GM12891 (cell line): ENCODE measurements at regions not wholly inside any gene's neighbourhood (a gene's known extent, or its start where the extent isn't known, plus 50 kb on each side); places are given as distances from the start of the nearest gene placed in this dataset.

Source experiments
- PAX5 ChIP-seq: IDR thresholded peaks from 2 replicates; pipeline ENCODE4 v1.6.1; 2011; ENCODE audit warnings: low read length, moderate library complexity, mild to moderate bottlenecking; ENCODE audit not compliant: insufficient read depth, severe bottlenecking
- POLR2A ChIP-seq: IDR thresholded peaks from 2 replicates; pipeline ENCODE4 v1.6.1; 2011; ENCODE audit warnings: low read depth, low read length, control low read depth
- POLR2AphosphoS5 ChIP-seq: IDR thresholded peaks from 2 replicates; pipeline ENCODE4 v1.6.1; 2011; ENCODE audit warnings: low read depth, low read length, control low read depth
- POU2F2 ChIP-seq: IDR thresholded peaks from 2 replicates; pipeline ENCODE4 v1.6.1; 2011; ENCODE audit warnings: low read depth, mild to moderate bottlenecking, control low read depth, low read length, moderate library complexity
- SPI1 ChIP-seq: IDR thresholded peaks from 2 replicates; pipeline ENCODE4 v1.6.1; 2011; ENCODE audit warnings: low read depth, low read length, control low read depth
- TAF1 ChIP-seq: IDR thresholded peaks from 2 replicates; pipeline ENCODE4 v1.6.1; 2011; ENCODE audit warnings: low read depth, low read length, control low read depth

DNA sequence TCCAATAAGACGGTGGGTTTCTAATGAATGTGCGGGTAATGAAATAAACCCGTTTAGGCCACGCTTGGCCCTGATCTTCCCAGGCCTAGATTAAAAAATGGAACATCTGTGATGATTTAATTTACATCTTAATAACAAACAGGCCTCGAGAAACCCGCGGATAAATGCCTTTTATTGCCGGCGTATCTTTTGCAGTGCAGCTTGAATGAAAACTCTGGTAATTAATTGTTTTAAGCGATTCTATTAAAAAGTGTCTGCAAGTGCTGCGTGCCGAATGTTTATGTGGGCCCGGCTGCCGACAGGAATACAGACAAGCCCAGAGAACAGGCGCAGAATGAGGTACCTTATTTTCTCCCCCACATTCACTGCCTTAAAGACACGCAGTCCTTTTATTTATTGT is 420.7 kb downstream of the MN1 start:
- TF ChIP-seq POLR2A: no peak
- TF ChIP-seq TAF1: no peak
- TF ChIP-seq POLR2AphosphoS5: no peak
- TF ChIP-seq PAX5: no peak
- no peak for TF ChIP-seq SPI1
- no peak for TF ChIP-seq POU2F2
